ENCODE measurements at regions not wholly inside any gene's neighbourhood (a gene's known extent, or its start where the extent isn't known, plus 50 kb on each side); places are given as distances from the start of the nearest gene placed in this dataset.

GRCh38 chr2:12075603-12076002, 329.2 kb downstream of the LPIN1 start:
- DNase-seq (ENCODE audit: extremely low read depth in 1 of 2, low read depth in 1 of 2): no peak

- no peak for DNase-seq (ENCODE audit: extremely low read depth in 1 of 2, low read depth in 1 of 2)
These were observed 330.4 kb downstream of the LPIN1 start for GRCh38 chr2:12076810-12077209.

GRCh38 chr2:12080360-12080759, 333.9 kb downstream of the LPIN1 start:
- no peak for DNase-seq (ENCODE audit: extremely low read depth in 1 of 2, low read depth in 1 of 2)

GRCh38 chr2:12081481-12082210, 335.2 kb downstream of the LPIN1 start:
- DNase-seq (ENCODE audit: extremely low read depth in 1 of 2, low read depth in 1 of 2): no peak

- DNase-seq (ENCODE audit: extremely low read depth in 1 of 2, low read depth in 1 of 2): no peak
These were observed 336.7 kb downstream of the LPIN1 start for GRCh38 chr2:12083081-12083581.

GRCh38 chr2:12083713-12084419, 337.4 kb downstream of the LPIN1 start:
- no peak for DNase-seq (ENCODE audit: extremely low read depth in 1 of 2, low read depth in 1 of 2)

GRCh38 chr2:12087175-12087574, 340.7 kb downstream of the LPIN1 start:
- no peak for DNase-seq (ENCODE audit: extremely low read depth in 1 of 2, low read depth in 1 of 2)

- DNase-seq (ENCODE audit: extremely low read depth in 1 of 2, low read depth in 1 of 2): no peak
These were observed 341.4 kb downstream of the LPIN1 start for GRCh38 chr2:12087671-12088380.

- DNase-seq (ENCODE audit: extremely low read depth in 1 of 2, low read depth in 1 of 2): no peak
These were observed 342.6 kb downstream of the LPIN1 start for GRCh38 chr2:12089001-12089400.

GRCh38 chr2:12089496-12089895, 343.1 kb downstream of the LPIN1 start:
- DNase-seq (ENCODE audit: extremely low read depth in 1 of 2, low read depth in 1 of 2): no peak

GRCh38 chr2:12090072-12090471, 343.6 kb downstream of the LPIN1 start:
- DNase-seq (ENCODE audit: extremely low read depth in 1 of 2, low read depth in 1 of 2): no peak

GRCh38 chr2:12090590-12090989, 344.2 kb downstream of the LPIN1 start:
- no peak for DNase-seq (ENCODE audit: extremely low read depth in 1 of 2, low read depth in 1 of 2)

- DNase-seq (ENCODE audit: extremely low read depth in 1 of 2, low read depth in 1 of 2): no peak
These were observed 344.9 kb downstream of the LPIN1 start for GRCh38 chr2:12091201-12091806.

- DNase-seq (ENCODE audit: extremely low read depth in 1 of 2, low read depth in 1 of 2): no peak
These were observed 347.7 kb downstream of the LPIN1 start for GRCh38 chr2:12094134-12094533.

- DNase-seq (ENCODE audit: extremely low read depth in 1 of 2, low read depth in 1 of 2): no peak
These were observed 349.8 kb downstream of the LPIN1 start for GRCh38 chr2:12096051-12096787.

GRCh38 chr2:12096788-12097449, 350.5 kb downstream of the LPIN1 start:
- DNase-seq (ENCODE audit: extremely low read depth in 1 of 2, low read depth in 1 of 2): no peak

GRCh38 chr2:12097859-12098258, 351.4 kb downstream of the LPIN1 start:
- DNase-seq (ENCODE audit: extremely low read depth in 1 of 2, low read depth in 1 of 2): no peak

GRCh38 chr2:12099374-12099773, 352.9 kb downstream of the LPIN1 start:
- DNase-seq (ENCODE audit: extremely low read depth in 1 of 2, low read depth in 1 of 2): no peak

- DNase-seq (ENCODE audit: extremely low read depth in 1 of 2, low read depth in 1 of 2): no peak
These were observed 356.2 kb downstream of the LPIN1 start for GRCh38 chr2:12102679-12103078.

GRCh38 chr2:12105180-12105579, 358.7 kb downstream of the LPIN1 start:
- DNase-seq (ENCODE audit: extremely low read depth in 1 of 2, low read depth in 1 of 2): no peak
